ENCODE measurements at regions not wholly inside any gene's neighbourhood (a gene's known extent, or its start where the extent isn't known, plus 50 kb on each side); places are given as distances from the start of the nearest gene placed in this dataset.

- no peak overlapping the region for H3K27ac ChIP-seq (ENCODE audit: control insufficient read depth, insufficient read depth)
- H3K4me3 ChIP-seq, result no peak overlapping the region
- ChIA-PET RAD21 (ENCODE audit: unreplicated experiment) (interaction anchor here (0.5 to 1.4 kb wide), 3 partner anchors 28 to 239 kb away, joined by 4 to 6 read pairs (median 4); partner anchors contain the start of gene PPP2CA), POLR2A (interaction anchor here (0.6 to 3.1 kb wide), 10 partner anchors 12 to 246 kb away, joined by 3 to 14 read pairs (median 7); no protein-coding TSS in a partner anchor), CTCF (interaction anchor here (0.6 to 3.5 kb wide), 4 partner anchors 17 to 247 kb away, joined by 3 to 17 read pairs (median 5); partner anchors contain the start of gene CDKN2AIPNL), SMC1A (ENCODE audit: uncharacterized antibody, unreplicated experiment) (interaction anchor here (4.4 kb wide), 1 partner anchor 17 kb away, joined by 20 read pairs; no protein-coding TSS in a partner anchor)
- no peaks in the 10 kb centered on the region for H4K20me1 ChIP-seq (ENCODE audit: control insufficient read depth, insufficient read depth)
- FAIRE-seq, result no peak
- 39% methylated on average over 7 of the region's 10 CpGs for WGBS (ENCODE audit: insufficient coverage, insufficient replicate concordance, low lambda C conversion rate, missing lambda C conversion rate)
- peaks cover 11% of the 10 kb centered on the region for H3K4me1 ChIP-seq (ENCODE audit: control insufficient read depth, insufficient read depth, low read length)
- no peak overlapping the region for H2AFZ ChIP-seq (ENCODE audit: control insufficient read depth, low read depth, low read length)
- DNase-seq (ENCODE audit: low read depth, low spot score), result no peak
- no TSS peak for BruUV-seq (replicated peaks)
- H3K79me2 ChIP-seq (ENCODE audit: control insufficient read depth, insufficient read depth, low read length), result no peaks in the 10 kb centered on the region
- ATAC-seq, result no peak
- H3K4me2 ChIP-seq (ENCODE audit: control insufficient read depth, insufficient read depth), result no peak overlapping the region
- TF ChIP-seq ELK1 (IDR thresholded peaks at IDR 0.05; ENCODE audit: low read depth, low read length), result no peak
- no peak for TF ChIP-seq MLLT1 (IDR thresholded peaks at IDR 0.05)
- in situ Hi-C loops (cut with MboI) (no loop called here), intact Hi-C loops (cut with micrococcal nuclease; ENCODE audit: unreplicated experiment) (no loop called here)
- H3K36me3 ChIP-seq (ENCODE audit: control insufficient read depth in 2 of 2, insufficient read depth in 2 of 2, low read length in 1 of 2), result no peaks in the 10 kb centered on the region
- no peaks in the 10 kb centered on the region for H3K27me3 ChIP-seq (replicated peaks in 1 of 2; ENCODE audit: control insufficient read depth in 2 of 2, insufficient read depth in 2 of 2, low read length in 1 of 2)
- H3K9me3 ChIP-seq (replicated peaks; ENCODE audit: control insufficient read depth, insufficient read depth, low read length), result no peaks in the 10 kb centered on the region
- no peak overlapping the region for H3K9ac ChIP-seq (ENCODE audit: control insufficient read depth, insufficient read depth, low read length)
These were observed 52.5 kb upstream of the CDKN2AIPNL start for GRCh38 chr5:134463991-134464760.

Data from GM12878 (cell line).